ENCODE measurements at regions not wholly inside any gene's neighbourhood (a gene's known extent, or its start where the extent isn't known, plus 50 kb on each side); places are given as distances from the start of the nearest gene placed in this dataset.
"Not testable (repeated sequence)": the region's sequence is repeated elsewhere in the genome, so short reads cannot be mapped to it uniquely, and the experiment has no call there.

GRCh38 chr10:30560326-30560725 lies 69.2 kb downstream of the LYZL2 start:
- no peak overlapping the region for H3K27ac Mint-ChIP-seq (ENCODE audit: low read depth)
- DNase-seq (ENCODE audit: low spot score in 2 of 2) (no peak), ATAC-seq (replicated peaks; ENCODE audit: extremely low read depth, poor library complexity, severe bottlenecking) (no peak)
- no peaks in the 10 kb centered on the region for H3K9me3 Mint-ChIP-seq
- no peaks in the 10 kb centered on the region for H3K36me3 Mint-ChIP-seq (ENCODE audit: insufficient read depth)
- peaks cover 31% of the 10 kb centered on the region for H3K27me3 Mint-ChIP-seq
- no peaks in the 10 kb centered on the region for H3K4me1 Mint-ChIP-seq
- H3K4me3 Mint-ChIP-seq = no peak overlapping the region

GRCh38 chr10:30559180-30559579 lies 70.4 kb downstream of the LYZL2 start:
- no peaks in the 10 kb centered on the region for H3K9me3 Mint-ChIP-seq
- H3K4me1 Mint-ChIP-seq = no peaks in the 10 kb centered on the region
- H3K36me3 Mint-ChIP-seq (ENCODE audit: insufficient read depth) = no peaks in the 10 kb centered on the region
- no peak overlapping the region for H3K4me3 Mint-ChIP-seq
- DNase-seq (ENCODE audit: low spot score in 2 of 2) = no peak
- H3K27ac Mint-ChIP-seq (ENCODE audit: low read depth) = no peak overlapping the region
- ATAC-seq (replicated peaks; ENCODE audit: extremely low read depth, poor library complexity, severe bottlenecking) = no peak
- H3K27me3 Mint-ChIP-seq = peaks cover 25% of the 10 kb centered on the region

GRCh38 chr10:30558411-30558810 lies 71.1 kb downstream of the LYZL2 start:
- Mint-ChIP-seq H3K27ac (ENCODE audit: low read depth) (no peak overlapping the region), H3K4me3 (no peak overlapping the region), H3K27me3 (peaks cover 18% of the 10 kb centered on the region), H3K36me3 (ENCODE audit: insufficient read depth) (no peaks in the 10 kb centered on the region), H3K9me3 (no peaks in the 10 kb centered on the region), H3K4me1 (no peaks in the 10 kb centered on the region)
- DNase-seq (ENCODE audit: low spot score in 2 of 2) (no peak), ATAC-seq (replicated peaks; ENCODE audit: extremely low read depth, poor library complexity, severe bottlenecking) (no peak)

GRCh38 chr10:30557884-30558283 lies 71.7 kb downstream of the LYZL2 start:
- Mint-ChIP-seq H3K4me1 (no peaks in the 10 kb centered on the region), H3K27ac (ENCODE audit: low read depth) (no peak overlapping the region), H3K4me3 (no peak overlapping the region), H3K27me3 (peaks cover 12% of the 10 kb centered on the region), H3K9me3 (no peaks in the 10 kb centered on the region), H3K36me3 (ENCODE audit: insufficient read depth) (no peaks in the 10 kb centered on the region)
- ATAC-seq (replicated peaks; ENCODE audit: extremely low read depth, poor library complexity, severe bottlenecking) = no peak
- no peak for DNase-seq (ENCODE audit: low spot score in 2 of 2)

GRCh38 chr10:30556189-30556588 lies 73.4 kb downstream of the LYZL2 start:
- H3K36me3 Mint-ChIP-seq (ENCODE audit: insufficient read depth) = no peaks in the 10 kb centered on the region
- H3K27ac Mint-ChIP-seq (ENCODE audit: low read depth) = no peak overlapping the region
- H3K4me1 Mint-ChIP-seq = no peaks in the 10 kb centered on the region
- peaks cover 6% of the 10 kb centered on the region for H3K27me3 Mint-ChIP-seq
- H3K4me3 Mint-ChIP-seq = no peak overlapping the region
- ATAC-seq (replicated peaks; ENCODE audit: extremely low read depth, poor library complexity, severe bottlenecking) = no peak
- no peaks in the 10 kb centered on the region for H3K9me3 Mint-ChIP-seq
- DNase-seq (ENCODE audit: low spot score in 2 of 2) = no peak

GRCh38 chr10:30555465-30555864 lies 74.1 kb downstream of the LYZL2 start:
- ATAC-seq (replicated peaks; ENCODE audit: extremely low read depth, poor library complexity, severe bottlenecking) (no peak), DNase-seq (ENCODE audit: low spot score in 2 of 2) (no peak)
- no peaks in the 10 kb centered on the region for H3K27me3 Mint-ChIP-seq
- no peaks in the 10 kb centered on the region for H3K9me3 Mint-ChIP-seq
- H3K27ac Mint-ChIP-seq (ENCODE audit: low read depth) = no peak overlapping the region
- H3K36me3 Mint-ChIP-seq (ENCODE audit: insufficient read depth) = no peaks in the 10 kb centered on the region
- H3K4me1 Mint-ChIP-seq = peaks cover 6% of the 10 kb centered on the region
- no peak overlapping the region for H3K4me3 Mint-ChIP-seq

GRCh38 chr10:30554440-30554825 lies 75.1 kb downstream of the LYZL2 start:
- Mint-ChIP-seq H3K27me3 (no peaks in the 10 kb centered on the region), H3K9me3 (no peaks in the 10 kb centered on the region), H3K4me1 (peaks cover 6% of the 10 kb centered on the region), H3K27ac (ENCODE audit: low read depth) (peak overlapping the region; percentile 16), H3K4me3 (no peak overlapping the region), H3K36me3 (ENCODE audit: insufficient read depth) (no peaks in the 10 kb centered on the region)
- DNase-seq (ENCODE audit: low spot score in 2 of 2) (no peak), ATAC-seq (replicated peaks; ENCODE audit: extremely low read depth, poor library complexity, severe bottlenecking) (no peak)

GRCh38 chr10:30553626-30554439 lies 75.7 kb downstream of the LYZL2 start:
- Mint-ChIP-seq H3K36me3 (ENCODE audit: insufficient read depth) (no peaks in the 10 kb centered on the region), H3K27ac (ENCODE audit: low read depth) (peak overlapping the region; percentile 16), H3K4me1 (peaks cover 6% of the 10 kb centered on the region), H3K9me3 (no peaks in the 10 kb centered on the region), H3K27me3 (no peaks in the 10 kb centered on the region), H3K4me3 (no peak overlapping the region)
- DNase-seq (ENCODE audit: low spot score in 2 of 2) (no peak), ATAC-seq (replicated peaks; ENCODE audit: extremely low read depth, poor library complexity, severe bottlenecking) (no peak)

- Mint-ChIP-seq H3K9me3 (no peaks in the 10 kb centered on the region), H3K4me1 (peaks cover 6% of the 10 kb centered on the region), H3K27me3 (no peaks in the 10 kb centered on the region), H3K36me3 (ENCODE audit: insufficient read depth) (peaks cover 2% of the 10 kb centered on the region), H3K27ac (ENCODE audit: low read depth) (no peak overlapping the region), H3K4me3 (no peak overlapping the region)
- no peak for ATAC-seq (replicated peaks; ENCODE audit: extremely low read depth, poor library complexity, severe bottlenecking)
- no peak for DNase-seq (ENCODE audit: low spot score in 2 of 2)
Observed at GRCh38 chr10:30553018-30553625, 76.4 kb downstream of the LYZL2 start.

- H3K36me3 Mint-ChIP-seq (ENCODE audit: insufficient read depth) = peaks cover 2% of the 10 kb centered on the region
- ATAC-seq (replicated peaks; ENCODE audit: extremely low read depth, poor library complexity, severe bottlenecking) = no peak
- peaks cover 6% of the 10 kb centered on the region for H3K4me1 Mint-ChIP-seq
- no peak overlapping the region for H3K27ac Mint-ChIP-seq (ENCODE audit: low read depth)
- H3K4me3 Mint-ChIP-seq = no peak overlapping the region
- no peaks in the 10 kb centered on the region for H3K9me3 Mint-ChIP-seq
- no peaks in the 10 kb centered on the region for H3K27me3 Mint-ChIP-seq
- no peak for DNase-seq (ENCODE audit: low spot score in 2 of 2)
Observed at GRCh38 chr10:30550967-30551815, 78.4 kb downstream of the LYZL2 start.

GRCh38 chr10:30549134-30549687 lies 80.3 kb downstream of the LYZL2 start:
- not testable (repeated sequence) for H3K27ac Mint-ChIP-seq (ENCODE audit: low read depth); H3K36me3 Mint-ChIP-seq (ENCODE audit: insufficient read depth); H3K4me1 Mint-ChIP-seq; ATAC-seq (replicated peaks; ENCODE audit: extremely low read depth, poor library complexity, severe bottlenecking); H3K27me3 Mint-ChIP-seq; DNase-seq (ENCODE audit: low spot score in 2 of 2); H3K4me3 Mint-ChIP-seq; H3K9me3 Mint-ChIP-seq

- ATAC-seq (replicated peaks; ENCODE audit: extremely low read depth, poor library complexity, severe bottlenecking) = no peak
Observed at GRCh38 chr10:30546511-30546910, 83.0 kb downstream of the LYZL2 start.

More at GRCh38 chr10:30546511-30546910, 83.0 kb downstream of the LYZL2 start:
- Mint-ChIP-seq H3K9me3 (no peaks in the 10 kb centered on the region), H3K36me3 (ENCODE audit: insufficient read depth) (peaks cover 5% of the 10 kb centered on the region), H3K27me3 (no peaks in the 10 kb centered on the region), H3K27ac (ENCODE audit: low read depth) (no peak overlapping the region), H3K4me3 (no peak overlapping the region), H3K4me1 (peaks cover 6% of the 10 kb centered on the region)
- no peak for DNase-seq (ENCODE audit: low spot score in 2 of 2)
